ENCODE measurements at regions not wholly inside any gene's neighbourhood (a gene's known extent, or its start where the extent isn't known, plus 50 kb on each side); places are given as distances from the start of the nearest gene placed in this dataset.
A peak's percentile ranks its signal among the peaks of the same experiment; 100 is the strongest.

- intact Hi-C loops (cut with micrococcal nuclease; ENCODE audit: unreplicated experiment) = no loop called here
- Histone ChIP-seq H2AFZ (ENCODE audit: low read length) (no peak overlapping the region), H3K79me2 (ENCODE audit: insufficient read depth, low read depth, low read length) (no peaks in the 10 kb centered on the region), H3K27ac (ENCODE audit: low read depth, low read length, poor library complexity, severe bottlenecking) (no peak overlapping the region), H3K4me3 (ENCODE audit: low read depth, low read length, poor library complexity, severe bottlenecking) (no peak overlapping the region), H3K9me2 (ENCODE audit: insufficient read depth, low read length) (no peaks in the 10 kb centered on the region), H3K4me1 (ENCODE audit: insufficient read depth, low read length, poor library complexity, severe bottlenecking) (no peaks in the 10 kb centered on the region), H3K9me3 (ENCODE audit: low read length) (no peaks in the 10 kb centered on the region), H3K36me3 (ENCODE audit: insufficient read depth, low read length) (no peaks in the 10 kb centered on the region), H3K4me2 (ENCODE audit: low read length) (no peak overlapping the region), H4K20me1 (ENCODE audit: insufficient read depth, low read length) (no peaks in the 10 kb centered on the region)
- ChIA-PET POLR2A (no interaction called here), CTCF (ENCODE audit: unreplicated experiment) (no interaction called here)
- BruUV-seq (replicated peaks) = no TSS peak
- TF ChIP-seq, protein P1, sequence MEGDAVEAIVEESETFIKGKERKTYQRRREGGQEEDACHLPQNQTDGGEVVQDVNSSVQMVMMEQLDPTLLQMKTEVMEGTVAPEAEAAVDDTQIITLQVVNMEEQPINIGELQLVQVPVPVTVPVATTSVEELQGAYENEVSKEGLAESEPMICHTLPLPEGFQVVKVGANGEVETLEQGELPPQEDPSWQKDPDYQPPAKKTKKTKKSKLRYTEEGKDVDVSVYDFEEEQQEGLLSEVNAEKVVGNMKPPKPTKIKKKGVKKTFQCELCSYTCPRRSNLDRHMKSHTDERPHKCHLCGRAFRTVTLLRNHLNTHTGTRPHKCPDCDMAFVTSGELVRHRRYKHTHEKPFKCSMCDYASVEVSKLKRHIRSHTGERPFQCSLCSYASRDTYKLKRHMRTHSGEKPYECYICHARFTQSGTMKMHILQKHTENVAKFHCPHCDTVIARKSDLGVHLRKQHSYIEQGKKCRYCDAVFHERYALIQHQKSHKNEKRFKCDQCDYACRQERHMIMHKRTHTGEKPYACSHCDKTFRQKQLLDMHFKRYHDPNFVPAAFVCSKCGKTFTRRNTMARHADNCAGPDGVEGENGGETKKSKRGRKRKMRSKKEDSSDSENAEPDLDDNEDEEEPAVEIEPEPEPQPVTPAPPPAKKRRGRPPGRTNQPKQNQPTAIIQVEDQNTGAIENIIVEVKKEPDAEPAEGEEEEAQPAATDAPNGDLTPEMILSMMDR (conservative IDR thresholded peaks at IDR 0.05; ENCODE audit: low read length) = no peak
- TF ChIP-seq EZH2phosphoT487 (IDR thresholded peaks at IDR 0.05; ENCODE audit: borderline replicate concordance, low read depth, low read length) = no peak
- no peak for DNase-seq (ENCODE audit: low spot score)
Observed at GRCh38 chr5:101404531-101404930, 501.4 kb upstream of the ST8SIA4 start.

- TF ChIP-seq, protein P1 (conservative IDR thresholded peaks at IDR 0.05; ENCODE audit: low read length) = no peak
- TF ChIP-seq EZH2phosphoT487 (IDR thresholded peaks at IDR 0.05; ENCODE audit: borderline replicate concordance, low read depth, low read length) = no peak
- CTCF ChIA-PET (ENCODE audit: unreplicated experiment) = no interaction called here
- no peak overlapping the region for H3K4me2 ChIP-seq (ENCODE audit: low read length)
- H3K4me1 ChIP-seq (ENCODE audit: insufficient read depth, low read length, poor library complexity, severe bottlenecking) = no peaks in the 10 kb centered on the region
- no peaks in the 10 kb centered on the region for H3K9me3 ChIP-seq (ENCODE audit: low read length)
- no peaks in the 10 kb centered on the region for H3K36me3 ChIP-seq (ENCODE audit: insufficient read depth, low read length)
- POLR2A ChIA-PET = no interaction called here
- no peaks in the 10 kb centered on the region for H3K9me2 ChIP-seq (ENCODE audit: insufficient read depth, low read length)
- H2AFZ ChIP-seq (ENCODE audit: low read length) = no peak overlapping the region
- H3K4me3 ChIP-seq (ENCODE audit: low read depth, low read length, poor library complexity, severe bottlenecking) = no peak overlapping the region
- no peak for DNase-seq (ENCODE audit: low spot score)
- no peaks in the 10 kb centered on the region for H3K79me2 ChIP-seq (ENCODE audit: insufficient read depth, low read depth, low read length)
- no peak overlapping the region for H3K27ac ChIP-seq (ENCODE audit: low read depth, low read length, poor library complexity, severe bottlenecking)
- BruUV-seq (replicated peaks) = no TSS peak
- intact Hi-C loops (cut with micrococcal nuclease; ENCODE audit: unreplicated experiment) = no loop called here
- no peaks in the 10 kb centered on the region for H4K20me1 ChIP-seq (ENCODE audit: insufficient read depth, low read length)
Observed at GRCh38 chr5:101393795-101394450, 490.8 kb upstream of the ST8SIA4 start.

DNA sequence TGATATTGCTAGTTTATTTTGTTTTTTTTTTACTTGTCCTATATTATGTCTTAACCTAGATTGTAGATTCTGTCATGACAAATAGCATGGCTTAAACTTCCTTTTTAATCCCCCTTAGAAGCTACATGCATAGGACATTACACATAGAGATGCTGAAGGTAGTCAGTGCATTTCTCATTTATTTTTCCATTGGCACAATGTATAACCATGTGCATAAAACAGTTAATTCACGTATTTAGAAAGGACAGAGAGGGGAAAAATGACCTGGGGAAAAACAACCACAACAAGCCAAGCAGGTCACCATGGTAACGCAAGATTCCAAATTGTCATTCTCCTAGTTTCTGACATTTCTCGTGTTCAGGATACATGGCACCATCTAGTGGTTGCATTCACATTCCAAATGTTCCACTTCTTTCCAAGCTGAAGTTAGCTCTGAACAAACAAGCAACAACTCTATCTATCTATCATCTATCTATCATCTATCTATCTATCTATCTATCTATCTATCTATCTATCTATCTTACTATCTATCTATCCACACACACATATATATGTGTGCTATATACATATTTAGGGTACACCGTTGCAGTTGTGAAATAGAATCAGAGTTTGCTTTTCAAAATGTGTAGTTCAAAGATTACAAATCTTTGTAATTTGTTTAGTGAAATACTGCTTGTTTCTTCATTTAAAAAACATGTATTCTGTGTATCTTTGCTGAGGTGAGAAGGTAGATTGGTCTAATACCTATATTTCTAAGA, 487.2 kb upstream of the ST8SIA4 start:
- Histone ChIP-seq H3K36me3 (ENCODE audit: insufficient read depth, low read length) (no peaks in the 10 kb centered on the region), H3K9me2 (ENCODE audit: insufficient read depth, low read length) (no peaks in the 10 kb centered on the region), H3K4me2 (ENCODE audit: low read length) (no peak overlapping the region), H4K20me1 (ENCODE audit: insufficient read depth, low read length) (no peaks in the 10 kb centered on the region), H3K4me1 (ENCODE audit: insufficient read depth, low read length, poor library complexity, severe bottlenecking) (no peaks in the 10 kb centered on the region), H3K9me3 (ENCODE audit: low read length) (no peaks in the 10 kb centered on the region), H3K27ac (ENCODE audit: low read depth, low read length, poor library complexity, severe bottlenecking) (no peak overlapping the region), H3K4me3 (ENCODE audit: low read depth, low read length, poor library complexity, severe bottlenecking) (no peak overlapping the region), H3K79me2 (ENCODE audit: insufficient read depth, low read depth, low read length) (no peaks in the 10 kb centered on the region), H2AFZ (ENCODE audit: low read length) (no peak overlapping the region)
- TF ChIP-seq EZH2phosphoT487 (IDR thresholded peaks at IDR 0.05; ENCODE audit: borderline replicate concordance, low read depth, low read length) = no peak
- TF ChIP-seq, protein P1 (conservative IDR thresholded peaks at IDR 0.05; ENCODE audit: low read length) = peak; percentile 84
- DNase-seq (ENCODE audit: low spot score) = peak; percentile 38
- ChIA-PET CTCF (ENCODE audit: unreplicated experiment) (interaction anchor here (1.1 kb wide), 1 partner anchor 43 kb away, joined by 3 read pairs; no protein-coding TSS in a partner anchor), POLR2A (interaction anchor here (1.2 kb wide), 1 partner anchor 61 kb away, joined by 4 read pairs; no protein-coding TSS in a partner anchor)
- intact Hi-C loops (cut with micrococcal nuclease; ENCODE audit: unreplicated experiment) = no loop called here
- BruUV-seq (replicated peaks) = no TSS peak

Data from OCI-LY7 (cell line).